ENCODE measurements at regions not wholly inside any gene's neighbourhood (a gene's known extent, or its start where the extent isn't known, plus 50 kb on each side); places are given as distances from the start of the nearest gene placed in this dataset.

GRCh38 chr14:101200650-101201516 is 297.4 kb upstream of the RTL1 start:
- TF ChIP-seq EZH2 (IDR thresholded peaks at IDR 0.05; ENCODE audit: borderline replicate concordance, low read depth, low read length, poor library complexity, severe bottlenecking) (no peak), CTCF (conservative IDR thresholded peaks at IDR 0.05; ENCODE audit: low read depth, low read length) (no peak)

Data from A673 (cell line).